ENCODE measurements at regions not wholly inside any gene's neighbourhood (a gene's known extent, or its start where the extent isn't known, plus 50 kb on each side); places are given as distances from the start of the nearest gene placed in this dataset.
"Not testable (repeated sequence)": the region's sequence is repeated elsewhere in the genome, so short reads cannot be mapped to it uniquely, and the experiment has no call there.

DNA sequence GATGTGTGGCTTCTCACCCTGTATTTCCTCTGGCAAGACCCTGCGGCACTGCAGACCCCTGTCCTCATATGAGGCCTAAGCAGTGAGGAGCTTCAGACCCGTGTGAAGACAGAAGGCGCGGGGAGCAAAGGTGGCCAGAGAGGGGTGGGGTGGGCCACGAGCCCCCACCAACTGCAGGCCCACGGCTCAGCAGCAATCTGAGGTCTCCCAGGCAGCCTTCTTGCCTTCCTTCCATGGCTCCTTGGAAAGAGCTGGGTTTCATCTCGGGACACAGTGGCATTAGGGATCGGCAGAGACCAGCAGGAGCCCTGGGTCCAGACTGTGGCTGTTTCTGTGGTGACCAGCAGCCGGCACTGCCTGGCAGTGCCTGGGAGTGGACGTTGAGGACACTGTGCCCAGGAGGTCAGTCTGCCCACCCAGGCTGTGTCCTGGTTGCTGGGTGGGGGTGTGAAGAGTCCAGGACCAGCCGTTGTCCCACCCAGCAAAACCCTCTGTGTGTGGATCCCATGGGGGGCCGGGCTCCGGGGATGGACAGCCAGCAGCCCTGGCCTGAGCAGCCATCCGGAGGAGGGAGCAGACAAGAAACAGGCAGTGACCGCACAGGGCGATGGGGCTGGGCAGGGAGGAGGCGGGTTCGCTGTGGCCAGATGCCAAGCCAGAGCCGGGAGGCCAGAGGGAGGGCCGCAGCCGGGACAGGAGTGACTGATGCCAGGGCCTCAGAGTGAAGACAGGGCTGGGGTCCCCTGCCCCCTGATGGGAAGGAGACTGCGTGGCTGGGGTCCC lies 73.8 kb downstream of the RRM2 start:
- TF ChIP-seq, protein P1, sequence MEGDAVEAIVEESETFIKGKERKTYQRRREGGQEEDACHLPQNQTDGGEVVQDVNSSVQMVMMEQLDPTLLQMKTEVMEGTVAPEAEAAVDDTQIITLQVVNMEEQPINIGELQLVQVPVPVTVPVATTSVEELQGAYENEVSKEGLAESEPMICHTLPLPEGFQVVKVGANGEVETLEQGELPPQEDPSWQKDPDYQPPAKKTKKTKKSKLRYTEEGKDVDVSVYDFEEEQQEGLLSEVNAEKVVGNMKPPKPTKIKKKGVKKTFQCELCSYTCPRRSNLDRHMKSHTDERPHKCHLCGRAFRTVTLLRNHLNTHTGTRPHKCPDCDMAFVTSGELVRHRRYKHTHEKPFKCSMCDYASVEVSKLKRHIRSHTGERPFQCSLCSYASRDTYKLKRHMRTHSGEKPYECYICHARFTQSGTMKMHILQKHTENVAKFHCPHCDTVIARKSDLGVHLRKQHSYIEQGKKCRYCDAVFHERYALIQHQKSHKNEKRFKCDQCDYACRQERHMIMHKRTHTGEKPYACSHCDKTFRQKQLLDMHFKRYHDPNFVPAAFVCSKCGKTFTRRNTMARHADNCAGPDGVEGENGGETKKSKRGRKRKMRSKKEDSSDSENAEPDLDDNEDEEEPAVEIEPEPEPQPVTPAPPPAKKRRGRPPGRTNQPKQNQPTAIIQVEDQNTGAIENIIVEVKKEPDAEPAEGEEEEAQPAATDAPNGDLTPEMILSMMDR (IDR thresholded peaks at IDR 0.05), result no peak
- TF ChIP-seq POLR2A (IDR thresholded peaks at IDR 0.05), result no peak
- Histone ChIP-seq H3K27ac (no peak overlapping the region), H3K9me3 (peaks cover 0 to 7% (median 0%) of the 10 kb centered on the region in 12 donors), H3K36me3 (no peaks in the 10 kb centered on the region), H3K4me3 (no peak overlapping the region), H3K4me1 (no peaks in the 10 kb centered on the region), H3K27me3 (no peaks in the 10 kb centered on the region)
- WGBS, 4 donors, result 66 to 90% (median 88%) methylated on average over 21 to 22 of the region's 22 CpGs
- ATAC-seq, result no peak
- intact Hi-C loops (cut with DNase I), result no loop called here
- no peak for DNase-seq

DNA sequence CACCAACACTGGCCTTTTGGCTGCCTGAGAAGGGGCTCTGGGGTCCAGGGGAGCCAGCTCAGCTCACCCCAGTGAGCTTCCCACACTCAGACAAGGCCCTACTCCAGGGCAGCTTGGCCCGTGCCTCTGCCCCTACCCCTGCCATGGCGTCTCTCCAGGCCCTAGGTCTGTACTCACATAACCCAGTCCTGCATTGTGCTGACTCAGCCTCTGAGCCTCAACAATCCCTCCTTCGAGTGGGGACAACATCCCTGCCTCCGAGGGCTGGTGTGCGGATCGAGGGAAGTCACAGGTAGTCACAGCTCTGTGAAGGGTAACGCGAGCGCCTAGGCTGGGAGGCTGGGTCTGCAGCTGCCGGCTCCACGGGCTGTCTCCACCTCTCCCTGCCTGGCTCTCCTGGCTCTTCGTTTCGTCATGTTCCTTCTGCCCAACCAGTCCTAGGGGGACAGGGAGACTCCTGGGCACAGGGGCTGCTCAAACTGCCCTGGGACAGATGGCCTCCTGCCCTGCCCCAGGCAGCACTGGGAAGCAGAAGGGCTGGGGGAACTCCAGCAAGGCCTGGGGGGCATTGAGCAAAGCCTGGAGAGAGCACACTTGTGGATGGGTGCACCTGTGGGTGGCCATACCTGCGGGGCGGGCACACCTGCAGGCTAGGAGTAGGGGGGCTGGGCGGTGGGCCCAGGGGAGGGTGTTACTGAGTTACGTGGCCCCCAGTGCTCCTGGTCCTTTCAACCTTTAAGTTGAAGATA lies 74.6 kb downstream of the RRM2 start:
- ATAC-seq, result no peak
- peaks cover 0 to 7% (median 0%) of the 10 kb centered on the region in 12 donors for H3K9me3 ChIP-seq
- TF ChIP-seq, protein P1 (IDR thresholded peaks at IDR 0.05), result no peak
- no peak for TF ChIP-seq POLR2A (IDR thresholded peaks at IDR 0.05)
- intact Hi-C loops (cut with DNase I), result no loop called here
- peaks cover 0 to under 1% (median 0%) of the 10 kb centered on the region in 12 donors for H3K4me1 ChIP-seq
- H3K36me3 ChIP-seq, result no peaks in the 10 kb centered on the region
- no peak overlapping the region for H3K27ac ChIP-seq
- WGBS, 4 donors, result 94 to 97% (median 96%) methylated on average over 17 of the region's 17 CpGs
- no peak overlapping the region for H3K4me3 ChIP-seq
- no peaks in the 10 kb centered on the region for H3K27me3 ChIP-seq
- no peak for DNase-seq

DNA sequence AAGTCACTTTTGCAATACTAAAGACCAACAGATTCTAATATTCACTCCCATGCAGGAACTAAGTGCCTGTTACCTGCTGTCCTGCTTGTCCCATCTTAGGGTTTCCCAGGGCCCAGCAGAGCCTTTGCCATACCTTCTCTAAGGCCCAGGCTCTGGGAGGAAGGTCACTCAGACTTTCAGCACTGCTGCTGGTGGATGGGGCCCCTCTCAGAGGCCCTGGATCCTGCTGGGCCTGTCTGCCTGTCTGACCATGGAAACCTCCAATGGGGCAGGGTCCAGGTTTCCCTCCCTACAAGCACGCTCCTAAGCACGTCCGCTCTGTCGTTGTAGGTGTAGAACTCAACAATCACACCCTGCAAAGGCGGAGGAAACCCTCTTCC lies 75.1 kb downstream of the RRM2 start:
- no peaks in the 10 kb centered on the region for H3K36me3 ChIP-seq
- DNase-seq, result no peak
- no peaks in the 10 kb centered on the region for H3K27me3 ChIP-seq
- no peak overlapping the region for H3K4me3 ChIP-seq
- H3K9me3 ChIP-seq, result peaks cover 0 to 7% (median 0%) of the 10 kb centered on the region in 12 donors
- TF ChIP-seq, protein P1 (IDR thresholded peaks at IDR 0.05), result no peak
- TF ChIP-seq POLR2A (IDR thresholded peaks at IDR 0.05), result no peak
- no peak overlapping the region for H3K27ac ChIP-seq
- no peak for ATAC-seq
- 87 to 99% (median 98%) methylated on average over 5 of the region's 5 CpGs for WGBS, 4 donors
- intact Hi-C loops (cut with DNase I), result no loop called here
- peaks cover 0 to 6% (median 0%) of the 10 kb centered on the region in 12 donors for H3K4me1 ChIP-seq

- ATAC-seq; H3K4me3 ChIP-seq; H3K9me3 ChIP-seq; DNase-seq; H3K36me3 ChIP-seq; H3K4me1 ChIP-seq; intact Hi-C loops (cut with DNase I); H3K27me3 ChIP-seq; H3K27ac ChIP-seq: not testable (repeated sequence)
- 78 to 97% (median 85%) methylated on average over 6 of the region's 6 CpGs for WGBS, 4 donors
Observed at GRCh38 chr2:10198482-10198881, 75.9 kb downstream of the RRM2 start.
